SK-N-SH (cell line): ENCODE measurements at regions not wholly inside any gene's neighbourhood (a gene's known extent, or its start where the extent isn't known, plus 50 kb on each side); places are given as distances from the start of the nearest gene placed in this dataset.

Experiments used
- EP300 ChIP-seq, 2 experiments: IDR thresholded peaks; 2 replicates each; pipeline versions ENCODE4 v1.4.0 to v1.6.1; 2012; ENCODE audit warnings: borderline replicate concordance in 1 of 2, low read depth in 1 of 2, low read length in 1 of 2
- EZH2phosphoT487 ChIP-seq: fragments of 200-600 bp; sonication (generic); IDR thresholded peaks from 2 replicates; pipeline ENCODE4 v1.6.1; 2017; ENCODE audit warnings: low read depth, mixed run types, mild to moderate bottlenecking, antibody characterized with exemption, moderate library complexity, borderline replicate concordance
- FOSL2 ChIP-seq: IDR thresholded peaks from 2 replicates; pipeline ENCODE4 v1.4.0; 2012; ENCODE audit warnings: low read depth, mild to moderate bottlenecking, moderate library complexity, borderline replicate concordance
- GABPA ChIP-seq: IDR thresholded peaks from 2 replicates; pipeline ENCODE4 v1.4.0; 2012; ENCODE audit warnings: low read depth, mild to moderate bottlenecking
- NRF1 ChIP-seq: IDR thresholded peaks from 2 replicates; pipeline ENCODE4 v1.6.1; 2012; ENCODE audit warnings: low read depth, mild to moderate bottlenecking, low read length
- POLR2AphosphoS5 ChIP-seq: IDR thresholded peaks from 2 replicates; pipeline ENCODE4 v1.6.1; 2012; ENCODE audit warnings: low read depth, low read length
- REST ChIP-seq: IDR thresholded peaks from 2 replicates; pipeline ENCODE4 v1.6.1; 2012; ENCODE audit warnings: mild to moderate bottlenecking, low read depth, low read length, moderate library complexity
- RFX5 ChIP-seq: IDR thresholded peaks from 2 replicates; pipeline ENCODE4 v1.6.1; 2012; ENCODE audit warnings: mild to moderate bottlenecking, improper control_type of control experiment, low read length
- TAF1 ChIP-seq: IDR thresholded peaks from 2 replicates; pipeline ENCODE4 v1.6.1; 2012; ENCODE audit warnings: low read depth, mild to moderate bottlenecking, low read length, moderate library complexity, borderline replicate concordance
- TCF12 ChIP-seq: IDR thresholded peaks from 2 replicates; pipeline ENCODE4 v1.4.0; 2012
- USF2 ChIP-seq: fragments of 150-350 bp; IDR thresholded peaks from 2 replicates; pipeline ENCODE4 v1.6.1; 2017; ENCODE audit warnings: antibody characterized with exemption, low read length, low read depth, borderline replicate concordance
- YY1 ChIP-seq: IDR thresholded peaks from 2 replicates; pipeline ENCODE4 v1.4.0; 2012; ENCODE audit warnings: low read depth, mild to moderate bottlenecking
- ZBTB33 ChIP-seq: IDR thresholded peaks from 2 replicates; pipeline ENCODE4 v1.4.0; 2012; ENCODE audit warnings: low read depth, borderline replicate concordance
- TF ChIP-seq, protein P1 (sequence below): fragments of 200-600 bp; sonication (generic); IDR thresholded peaks from 2 replicates; pipeline ENCODE4 v1.6.1; 2017; ENCODE audit warnings: antibody characterized with exemption, mild to moderate bottlenecking, moderate library complexity

GRCh38 chr1:104406728-104407127 lies 657.0 kb downstream of the AMY1C start:
- TF ChIP-seq EZH2phosphoT487 (no peak), EP300 (IDR thresholded peaks at IDR 0.05; ENCODE audit: borderline replicate concordance in 1 of 2, low read depth in 1 of 2, low read length in 1 of 2) (no peak), FOSL2 (no peak), TAF1 (no peak), TCF12 (no peak), REST (no peak), RFX5 (no peak), POLR2AphosphoS5 (no peak), NRF1 (no peak), USF2 (no peak), ZBTB33 (no peak), YY1 (no peak), GABPA (no peak)
- TF ChIP-seq, protein P1, sequence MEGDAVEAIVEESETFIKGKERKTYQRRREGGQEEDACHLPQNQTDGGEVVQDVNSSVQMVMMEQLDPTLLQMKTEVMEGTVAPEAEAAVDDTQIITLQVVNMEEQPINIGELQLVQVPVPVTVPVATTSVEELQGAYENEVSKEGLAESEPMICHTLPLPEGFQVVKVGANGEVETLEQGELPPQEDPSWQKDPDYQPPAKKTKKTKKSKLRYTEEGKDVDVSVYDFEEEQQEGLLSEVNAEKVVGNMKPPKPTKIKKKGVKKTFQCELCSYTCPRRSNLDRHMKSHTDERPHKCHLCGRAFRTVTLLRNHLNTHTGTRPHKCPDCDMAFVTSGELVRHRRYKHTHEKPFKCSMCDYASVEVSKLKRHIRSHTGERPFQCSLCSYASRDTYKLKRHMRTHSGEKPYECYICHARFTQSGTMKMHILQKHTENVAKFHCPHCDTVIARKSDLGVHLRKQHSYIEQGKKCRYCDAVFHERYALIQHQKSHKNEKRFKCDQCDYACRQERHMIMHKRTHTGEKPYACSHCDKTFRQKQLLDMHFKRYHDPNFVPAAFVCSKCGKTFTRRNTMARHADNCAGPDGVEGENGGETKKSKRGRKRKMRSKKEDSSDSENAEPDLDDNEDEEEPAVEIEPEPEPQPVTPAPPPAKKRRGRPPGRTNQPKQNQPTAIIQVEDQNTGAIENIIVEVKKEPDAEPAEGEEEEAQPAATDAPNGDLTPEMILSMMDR = no peak
